GM12892 (cell line): ENCODE measurements at regions not wholly inside any gene's neighbourhood (a gene's known extent, or its start where the extent isn't known, plus 50 kb on each side); places are given as distances from the start of the nearest gene placed in this dataset.

Experiments
- POLR2A ChIP-seq: IDR thresholded peaks from 2 replicates; pipeline ENCODE4 v1.6.1; 2011; ENCODE audit warnings: low read depth, low read length, control low read depth
- POLR2AphosphoS5 ChIP-seq: IDR thresholded peaks from 2 replicates; pipeline ENCODE4 v1.6.1; 2011; ENCODE audit warnings: low read depth, low read length, control low read depth
- TAF1 ChIP-seq: IDR thresholded peaks from 2 replicates; pipeline ENCODE4 v1.6.1; 2011; ENCODE audit warnings: low read depth, mild to moderate bottlenecking, control low read depth, low read length, borderline replicate concordance

GRCh38 chr10:58016614-58017013, 251.1 kb downstream of the IPMK start:
- no peak for TF ChIP-seq TAF1
- no peak for TF ChIP-seq POLR2A
- no peak for TF ChIP-seq POLR2AphosphoS5
